SK-N-SH (cell line): ENCODE measurements at regions not wholly inside any gene's neighbourhood (a gene's known extent, or its start where the extent isn't known, plus 50 kb on each side); places are given as distances from the start of the nearest gene placed in this dataset.

Experiments used
- CTCF ChIA-PET: fragments of 300-600, 350-600 bp; formaldehyde crosslinking; extraction: SDS; loops from one replicate; lab custom pipeline; 2021; lab: Yijun Ruan, JAX
- POLR2A ChIA-PET: fragments of 350-600 bp; sonication (Branson Sonifier 250); formaldehyde crosslinking; extraction: SDS; loops from one replicate; lab custom pipeline; 2020; ENCODE audit warnings: antibody characterized with exemption, inconsistent platforms; lab: Yijun Ruan, JAX
- DNase-seq: peaks from one replicate; pipeline ENCODE4 v3.0.0; 2012
- H2AFZ ChIP-seq: fragments of 200-600 bp; sonication (generic); 2 replicates; pipeline ENCODE4 v1.8.1; 2016; ENCODE audit warnings: antibody characterized with exemption, mild to moderate bottlenecking, low read depth
- H3F3A ChIP-seq: fragments of 200-600 bp; sonication (generic); replicated peaks from 2 replicates; pipeline ENCODE3; 2016; ENCODE audit warnings: antibody characterized with exemption, mild to moderate bottlenecking; ENCODE audit not compliant: insufficient read depth
- H3K27ac ChIP-seq, 2 experiments: fragments of 200-500 bp in 1 of 2; fragments of 200-600 bp in 1 of 2; sonication (Bioruptor generic) in 1 of 2; sonication (generic), shearing (Covaris generic) in 1 of 2; 2 replicates each; pipeline versions ENCODE4 v1.5.1 to v1.6.1; 2014 to 2016; ENCODE audit warnings: low read depth in 2 of 2, inconsistent platforms in 1 of 2, low read length in 1 of 2, mild to moderate bottlenecking in 1 of 2, mixed read lengths in 1 of 2
- H3K27me3 ChIP-seq: fragments of 200-600 bp; sonication (generic), shearing (Covaris generic); 2 replicates; pipeline ENCODE4 v1.6.1; 2016; ENCODE audit warnings: mixed run types; ENCODE audit not compliant: insufficient read depth
- H3K36me3 ChIP-seq, 2 experiments: fragments of 200-500 bp in 1 of 2; fragments of 200-600 bp in 1 of 2; sonication (Bioruptor generic) in 1 of 2; sonication (generic) in 1 of 2; replicated peaks in 1 of 2; 2 replicates each; pipeline versions ENCODE3 to v1.5.1; 2014 to 2016; ENCODE audit warnings: low read length in 1 of 2, mild to moderate bottlenecking in 1 of 2; ENCODE audit not compliant: insufficient read depth in 2 of 2, control insufficient read depth in 1 of 2
- H3K4me1 ChIP-seq, 2 experiments: fragments of 200-500 bp in 1 of 2; fragments of 200-600 bp in 1 of 2; sonication (Bioruptor generic) in 1 of 2; sonication (generic), shearing (Covaris generic) in 1 of 2; 2 replicates each; pipeline versions ENCODE4 v1.5.1 to v1.6.1; 2014 to 2016; ENCODE audit warnings: low read depth in 1 of 2, low read length in 1 of 2, mixed run types in 1 of 2; ENCODE audit not compliant: insufficient read depth in 2 of 2, control insufficient read depth in 1 of 2
- H3K4me2 ChIP-seq: fragments of 200-600 bp; sonication (generic), shearing (Covaris generic); 2 replicates; pipeline ENCODE4 v1.6.1; 2017; ENCODE audit warnings: mixed run types
- H3K4me3 ChIP-seq, 2 experiments: fragments of 200-500 bp in 1 of 2; fragments of 200-600 bp in 1 of 2; sonication (Bioruptor generic) in 1 of 2; sonication (generic), shearing (Covaris generic) in 1 of 2; 2 replicates each; pipeline versions ENCODE4 v1.5.1 to v1.8.1; 2014 to 2016; ENCODE audit warnings: low read depth in 2 of 2, inconsistent platforms in 1 of 2, low read length in 1 of 2, mild to moderate bottlenecking in 1 of 2, mixed read lengths in 1 of 2, moderate library complexity in 1 of 2
- H3K79me2 ChIP-seq: fragments of 200-600 bp; sonication (generic); 2 replicates; pipeline ENCODE4 v1.8.1; 2017; ENCODE audit warnings: mild to moderate bottlenecking; ENCODE audit not compliant: insufficient read depth
- H3K9ac ChIP-seq: fragments of 200-600 bp; sonication (generic); 2 replicates; pipeline ENCODE4 v1.6.1; 2017; ENCODE audit warnings: mixed run types
- H3K9me2 ChIP-seq: fragments of 200-600 bp; sonication (generic); 2 replicates; pipeline ENCODE4 v1.6.1; 2017; ENCODE audit warnings: mixed run types
- H3K9me3 ChIP-seq: fragments of 200-600 bp; sonication (generic); 2 replicates; pipeline ENCODE4 v1.6.1; 2017; ENCODE audit warnings: mixed run types, mild to moderate bottlenecking, moderate library complexity
- H4K20me1 ChIP-seq: fragments of 200-600 bp; sonication (generic); 2 replicates; pipeline ENCODE4 v1.6.1; 2017; ENCODE audit warnings: mild to moderate bottlenecking, mixed run types; ENCODE audit not compliant: insufficient read depth
- CTCF ChIP-seq: fragments of 200-600 bp; sonication (generic); IDR thresholded peaks from 2 replicates; pipeline ENCODE4 v1.6.1; 2017; ENCODE audit warnings: antibody characterized with exemption, mild to moderate bottlenecking, moderate library complexity
- EP300 ChIP-seq, 2 experiments: IDR thresholded peaks; 2 replicates each; pipeline versions ENCODE4 v1.4.0 to v1.6.1; 2012; ENCODE audit warnings: borderline replicate concordance in 1 of 2, low read depth in 1 of 2, low read length in 1 of 2
- EZH2phosphoT487 ChIP-seq: fragments of 200-600 bp; sonication (generic); IDR thresholded peaks from 2 replicates; pipeline ENCODE4 v1.6.1; 2017; ENCODE audit warnings: low read depth, mixed run types, mild to moderate bottlenecking, antibody characterized with exemption, moderate library complexity, borderline replicate concordance
- FOXM1 ChIP-seq: IDR thresholded peaks from 2 replicates; pipeline ENCODE4 v1.4.0; 2012; ENCODE audit warnings: low read depth, mild to moderate bottlenecking
- IRF3 ChIP-seq: fragments of 150-350 bp; IDR thresholded peaks from 2 replicates; pipeline ENCODE4 v1.6.1; 2016; ENCODE audit warnings: mild to moderate bottlenecking, low read depth, low read length
- NRF1 ChIP-seq: IDR thresholded peaks from 2 replicates; pipeline ENCODE4 v1.6.1; 2012; ENCODE audit warnings: low read depth, mild to moderate bottlenecking, low read length
- PBX3 ChIP-seq: IDR thresholded peaks from 2 replicates; pipeline ENCODE4; 2012
- POLR2AphosphoS5 ChIP-seq: IDR thresholded peaks from 2 replicates; pipeline ENCODE4 v1.6.1; 2012; ENCODE audit warnings: low read depth, low read length
- RAD21 ChIP-seq: IDR thresholded peaks from 2 replicates; pipeline ENCODE4 v1.6.1; 2012; ENCODE audit warnings: mild to moderate bottlenecking, low read length
- REST ChIP-seq: IDR thresholded peaks from 2 replicates; pipeline ENCODE4 v1.6.1; 2012; ENCODE audit warnings: mild to moderate bottlenecking, low read depth, low read length, moderate library complexity
- RFX5 ChIP-seq: IDR thresholded peaks from 2 replicates; pipeline ENCODE4 v1.6.1; 2012; ENCODE audit warnings: mild to moderate bottlenecking, improper control_type of control experiment, low read length
- SIN3A ChIP-seq: IDR thresholded peaks from 2 replicates; pipeline ENCODE4 v1.6.1; 2012; ENCODE audit warnings: low read depth, mild to moderate bottlenecking, low read length, moderate library complexity, borderline replicate concordance
- SMC3 ChIP-seq: IDR thresholded peaks from 2 replicates; pipeline ENCODE4 v1.6.1; 2012; ENCODE audit warnings: low read depth, low read length, improper control_type of control experiment
- TAF1 ChIP-seq: IDR thresholded peaks from 2 replicates; pipeline ENCODE4 v1.6.1; 2012; ENCODE audit warnings: low read depth, mild to moderate bottlenecking, low read length, moderate library complexity, borderline replicate concordance
- TCF12 ChIP-seq: IDR thresholded peaks from 2 replicates; pipeline ENCODE4 v1.4.0; 2012
- USF2 ChIP-seq: fragments of 150-350 bp; IDR thresholded peaks from 2 replicates; pipeline ENCODE4 v1.6.1; 2017; ENCODE audit warnings: antibody characterized with exemption, low read length, low read depth, borderline replicate concordance
- WGBS: methylation state at CpG from one replicate; pipeline ENCODE4 v1.1.6; 2017; ENCODE audit warnings: low lambda C conversion rate; 5-methylcytosine and 5-hydroxymethylcytosine counted together

GRCh38 chr2:59307196-59307595 lies 1066.1 kb upstream of the FANCL start (continued):
- TF ChIP-seq IRF3 (no peak), CTCF (no peak), REST (no peak)

- H3K4me2 ChIP-seq: no peak overlapping the region
- no peaks in the 10 kb centered on the region for H3K79me2 ChIP-seq
- no peaks in the 10 kb centered on the region for H4K20me1 ChIP-seq
- no peaks in the 10 kb centered on the region; a peak in 1 of 4 replicates for H3K4me1 ChIP-seq
- H3K9ac ChIP-seq: no peak overlapping the region
- no peak overlapping the region for H3K4me3 ChIP-seq
- no peak overlapping the region for H2AFZ ChIP-seq
- CTCF ChIA-PET: interaction anchor here (1.1 to 2.1 kb wide), 3 partner anchors 18 to 1278 kb away, joined by 3 to 10 read pairs (median 3); no protein-coding TSS in a partner anchor
- H3K27ac ChIP-seq: no peak overlapping the region
- POLR2A ChIA-PET: no interaction called here
- H3K9me2 ChIP-seq: no peaks in the 10 kb centered on the region
- no peak for DNase-seq
- 50% methylated on average over 4 of the region's 4 CpGs for WGBS
- no peaks in the 10 kb centered on the region for H3F3A ChIP-seq
- H3K27me3 ChIP-seq: no peaks in the 10 kb centered on the region
- H3K36me3 ChIP-seq: no peaks in the 10 kb centered on the region
- no peaks in the 10 kb centered on the region for H3K9me3 ChIP-seq
- TF ChIP-seq TAF1 (no peak), SMC3 (no peak), SIN3A (no peak), RFX5 (no peak), NRF1 (no peak), RAD21 (no peak), EZH2phosphoT487 (no peak), POLR2AphosphoS5 (no peak), IRF3 (no peak), USF2 (no peak), FOXM1 (no peak), EP300 (IDR thresholded peaks at IDR 0.05; ENCODE audit: borderline replicate concordance in 1 of 2, low read depth in 1 of 2, low read length in 1 of 2) (no peak), PBX3 (no peak), TCF12 (no peak)
Measured at GRCh38 chr2:59303272-59303671, 1062.1 kb upstream of the FANCL start.
